ENCODE measurements at regions not wholly inside any gene's neighbourhood (a gene's known extent, or its start where the extent isn't known, plus 50 kb on each side); places are given as distances from the start of the nearest gene placed in this dataset.

- TF ChIP-seq, protein P1, sequence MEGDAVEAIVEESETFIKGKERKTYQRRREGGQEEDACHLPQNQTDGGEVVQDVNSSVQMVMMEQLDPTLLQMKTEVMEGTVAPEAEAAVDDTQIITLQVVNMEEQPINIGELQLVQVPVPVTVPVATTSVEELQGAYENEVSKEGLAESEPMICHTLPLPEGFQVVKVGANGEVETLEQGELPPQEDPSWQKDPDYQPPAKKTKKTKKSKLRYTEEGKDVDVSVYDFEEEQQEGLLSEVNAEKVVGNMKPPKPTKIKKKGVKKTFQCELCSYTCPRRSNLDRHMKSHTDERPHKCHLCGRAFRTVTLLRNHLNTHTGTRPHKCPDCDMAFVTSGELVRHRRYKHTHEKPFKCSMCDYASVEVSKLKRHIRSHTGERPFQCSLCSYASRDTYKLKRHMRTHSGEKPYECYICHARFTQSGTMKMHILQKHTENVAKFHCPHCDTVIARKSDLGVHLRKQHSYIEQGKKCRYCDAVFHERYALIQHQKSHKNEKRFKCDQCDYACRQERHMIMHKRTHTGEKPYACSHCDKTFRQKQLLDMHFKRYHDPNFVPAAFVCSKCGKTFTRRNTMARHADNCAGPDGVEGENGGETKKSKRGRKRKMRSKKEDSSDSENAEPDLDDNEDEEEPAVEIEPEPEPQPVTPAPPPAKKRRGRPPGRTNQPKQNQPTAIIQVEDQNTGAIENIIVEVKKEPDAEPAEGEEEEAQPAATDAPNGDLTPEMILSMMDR (IDR thresholded peaks at IDR 0.05; ENCODE audit: poor library complexity, severe bottlenecking), result no peak
- TF ChIP-seq EZH2 (IDR thresholded peaks at IDR 0.05; ENCODE audit: borderline replicate concordance, insufficient read depth, low read length, poor library complexity, severe bottlenecking) (no peak), TAF1 (IDR thresholded peaks at IDR 0.05; ENCODE audit: low read depth) (no peak), RAD21 (conservative IDR thresholded peaks at IDR 0.05) (no peak), POLR2AphosphoS5 (IDR thresholded peaks at IDR 0.05) (no peak)
- TF ChIP-seq, protein P2, sequence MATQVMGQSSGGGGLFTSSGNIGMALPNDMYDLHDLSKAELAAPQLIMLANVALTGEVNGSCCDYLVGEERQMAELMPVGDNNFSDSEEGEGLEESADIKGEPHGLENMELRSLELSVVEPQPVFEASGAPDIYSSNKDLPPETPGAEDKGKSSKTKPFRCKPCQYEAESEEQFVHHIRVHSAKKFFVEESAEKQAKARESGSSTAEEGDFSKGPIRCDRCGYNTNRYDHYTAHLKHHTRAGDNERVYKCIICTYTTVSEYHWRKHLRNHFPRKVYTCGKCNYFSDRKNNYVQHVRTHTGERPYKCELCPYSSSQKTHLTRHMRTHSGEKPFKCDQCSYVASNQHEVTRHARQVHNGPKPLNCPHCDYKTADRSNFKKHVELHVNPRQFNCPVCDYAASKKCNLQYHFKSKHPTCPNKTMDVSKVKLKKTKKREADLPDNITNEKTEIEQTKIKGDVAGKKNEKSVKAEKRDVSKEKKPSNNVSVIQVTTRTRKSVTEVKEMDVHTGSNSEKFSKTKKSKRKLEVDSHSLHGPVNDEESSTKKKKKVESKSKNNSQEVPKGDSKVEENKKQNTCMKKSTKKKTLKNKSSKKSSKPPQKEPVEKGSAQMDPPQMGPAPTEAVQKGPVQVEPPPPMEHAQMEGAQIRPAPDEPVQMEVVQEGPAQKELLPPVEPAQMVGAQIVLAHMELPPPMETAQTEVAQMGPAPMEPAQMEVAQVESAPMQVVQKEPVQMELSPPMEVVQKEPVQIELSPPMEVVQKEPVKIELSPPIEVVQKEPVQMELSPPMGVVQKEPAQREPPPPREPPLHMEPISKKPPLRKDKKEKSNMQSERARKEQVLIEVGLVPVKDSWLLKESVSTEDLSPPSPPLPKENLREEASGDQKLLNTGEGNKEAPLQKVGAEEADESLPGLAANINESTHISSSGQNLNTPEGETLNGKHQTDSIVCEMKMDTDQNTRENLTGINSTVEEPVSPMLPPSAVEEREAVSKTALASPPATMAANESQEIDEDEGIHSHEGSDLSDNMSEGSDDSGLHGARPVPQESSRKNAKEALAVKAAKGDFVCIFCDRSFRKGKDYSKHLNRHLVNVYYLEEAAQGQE (IDR thresholded peaks at IDR 0.05; ENCODE audit: borderline replicate concordance), result no peak
Measured at GRCh38 chr10:108238261-108238660, 1073.8 kb upstream of the SORCS1 start.
